SK-N-SH treated with all-trans-retinoic acid at 6 μM for 48 hours (cell line): ENCODE measurements at regions not wholly inside any gene's neighbourhood (a gene's known extent, or its start where the extent isn't known, plus 50 kb on each side); places are given as distances from the start of the nearest gene placed in this dataset.

Experiments
- ARNTL ChIP-seq: fragments of 450-650 bp; formaldehyde crosslinking; IDR thresholded peaks from 2 replicates; pipeline ENCODE4 v1.5.0; 2020; ENCODE audit warnings: low read depth, mild to moderate bottlenecking, moderate library complexity, borderline replicate concordance
- ESRRG ChIP-seq: fragments of 250-450 bp; sonication (Bioruptor Pico); IDR thresholded peaks from 2 replicates; pipeline ENCODE4 v1.6.1; 2021; ENCODE audit warnings: mild to moderate bottlenecking
- RARB ChIP-seq: fragments of 250-450 bp; sonication (Bioruptor Pico); IDR thresholded peaks from 2 replicates; pipeline ENCODE4 v1.8.0; 2021; ENCODE audit warnings: mild to moderate bottlenecking, moderate library complexity
- TCF4 ChIP-seq: fragments of 250-450 bp; sonication (Bioruptor Pico); IDR thresholded peaks from 2 replicates; pipeline ENCODE4 v1.8.0; 2021; ENCODE audit warnings: mild to moderate bottlenecking, moderate library complexity, borderline replicate concordance
- ZFP3 ChIP-seq: fragments of 250-450 bp; sonication (Bioruptor Pico); IDR thresholded peaks from 2 replicates; pipeline ENCODE4 v1.5.0; 2020; ENCODE audit warnings: mild to moderate bottlenecking, moderate library complexity
- ZFP30 ChIP-seq: fragments of 450-650 bp; formaldehyde crosslinking; IDR thresholded peaks from 2 replicates; pipeline ENCODE4 v1.5.0; 2022; ENCODE audit warnings: mild to moderate bottlenecking, moderate library complexity
- ZNF70 ChIP-seq: fragments of 450-650 bp; formaldehyde crosslinking; IDR thresholded peaks from 2 replicates; pipeline ENCODE4 v1.5.0; 2020; ENCODE audit warnings: mild to moderate bottlenecking, moderate library complexity
- ZNF8 ChIP-seq: fragments of 450-650 bp; formaldehyde crosslinking; IDR thresholded peaks from 2 replicates; pipeline ENCODE4 v1.5.0; 2020; ENCODE audit warnings: mild to moderate bottlenecking, moderate library complexity
- TF ChIP-seq, protein P1 (sequence below): fragments of 250-450 bp; sonication (Bioruptor Pico); IDR thresholded peaks from 2 replicates; pipeline ENCODE4 v1.5.0; 2020; ENCODE audit warnings: mild to moderate bottlenecking, moderate library complexity
- TF ChIP-seq, protein P2 (sequence below): fragments of 250-450 bp; sonication (Bioruptor Pico); IDR thresholded peaks from 2 replicates; pipeline ENCODE4 v1.8.0; 2021; ENCODE audit warnings: low read depth, mild to moderate bottlenecking, moderate library complexity, borderline replicate concordance
- TF ChIP-seq, protein P3 (sequence below): fragments of 250-450 bp; sonication (Bioruptor Pico); IDR thresholded peaks from 2 replicates; pipeline ENCODE4 v1.5.1; 2020; ENCODE audit warnings: low read depth, mild to moderate bottlenecking, moderate library complexity
- TF ChIP-seq, protein P4 (sequence below): fragments of 250-450 bp; sonication (Bioruptor Pico); IDR thresholded peaks from 2 replicates; pipeline ENCODE4 v1.8.0; 2020; ENCODE audit warnings: mild to moderate bottlenecking, moderate library complexity, borderline replicate concordance

DNA sequence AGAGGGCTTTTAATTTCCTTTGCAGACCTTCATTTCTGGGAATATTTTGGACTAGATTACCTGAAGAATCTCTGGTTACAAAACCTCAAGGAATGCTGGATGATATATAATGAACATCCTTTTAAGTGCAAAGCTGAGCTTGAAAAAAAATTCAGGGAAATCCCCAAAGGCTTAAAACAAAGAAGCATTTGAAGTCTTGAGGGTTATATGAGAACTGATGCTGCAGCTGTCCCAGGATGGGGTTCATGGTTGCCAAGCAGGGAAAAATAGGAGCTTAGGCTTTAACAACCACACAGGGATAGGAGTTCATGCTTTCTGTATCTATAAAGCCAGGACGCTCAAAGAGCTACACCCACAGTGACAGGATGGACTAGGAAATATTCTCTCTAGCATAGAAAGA, 150.4 kb upstream of the IRX5 start:
- TF ChIP-seq, protein P1, sequence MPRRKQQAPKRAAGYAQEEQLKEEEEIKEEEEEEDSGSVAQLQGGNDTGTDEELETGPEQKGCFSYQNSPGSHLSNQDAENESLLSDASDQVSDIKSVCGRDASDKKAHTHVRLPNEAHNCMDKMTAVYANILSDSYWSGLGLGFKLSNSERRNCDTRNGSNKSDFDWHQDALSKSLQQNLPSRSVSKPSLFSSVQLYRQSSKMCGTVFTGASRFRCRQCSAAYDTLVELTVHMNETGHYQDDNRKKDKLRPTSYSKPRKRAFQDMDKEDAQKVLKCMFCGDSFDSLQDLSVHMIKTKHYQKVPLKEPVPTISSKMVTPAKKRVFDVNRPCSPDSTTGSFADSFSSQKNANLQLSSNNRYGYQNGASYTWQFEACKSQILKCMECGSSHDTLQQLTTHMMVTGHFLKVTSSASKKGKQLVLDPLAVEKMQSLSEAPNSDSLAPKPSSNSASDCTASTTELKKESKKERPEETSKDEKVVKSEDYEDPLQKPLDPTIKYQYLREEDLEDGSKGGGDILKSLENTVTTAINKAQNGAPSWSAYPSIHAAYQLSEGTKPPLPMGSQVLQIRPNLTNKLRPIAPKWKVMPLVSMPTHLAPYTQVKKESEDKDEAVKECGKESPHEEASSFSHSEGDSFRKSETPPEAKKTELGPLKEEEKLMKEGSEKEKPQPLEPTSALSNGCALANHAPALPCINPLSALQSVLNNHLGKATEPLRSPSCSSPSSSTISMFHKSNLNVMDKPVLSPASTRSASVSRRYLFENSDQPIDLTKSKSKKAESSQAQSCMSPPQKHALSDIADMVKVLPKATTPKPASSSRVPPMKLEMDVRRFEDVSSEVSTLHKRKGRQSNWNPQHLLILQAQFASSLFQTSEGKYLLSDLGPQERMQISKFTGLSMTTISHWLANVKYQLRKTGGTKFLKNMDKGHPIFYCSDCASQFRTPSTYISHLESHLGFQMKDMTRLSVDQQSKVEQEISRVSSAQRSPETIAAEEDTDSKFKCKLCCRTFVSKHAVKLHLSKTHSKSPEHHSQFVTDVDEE = no peak
- TF ChIP-seq ZFP3 (no peak), ZNF8 (no peak), ZFP30 (no peak), ZNF70 (CRISPR knock-in tag) (no peak), RARB (CRISPR knock-in tag) (no peak), ESRRG (CRISPR knock-in tag) (no peak), TCF4 (CRISPR knock-in tag) (no peak), ARNTL (CRISPR knock-in tag) (no peak)
- TF ChIP-seq, protein P2, sequence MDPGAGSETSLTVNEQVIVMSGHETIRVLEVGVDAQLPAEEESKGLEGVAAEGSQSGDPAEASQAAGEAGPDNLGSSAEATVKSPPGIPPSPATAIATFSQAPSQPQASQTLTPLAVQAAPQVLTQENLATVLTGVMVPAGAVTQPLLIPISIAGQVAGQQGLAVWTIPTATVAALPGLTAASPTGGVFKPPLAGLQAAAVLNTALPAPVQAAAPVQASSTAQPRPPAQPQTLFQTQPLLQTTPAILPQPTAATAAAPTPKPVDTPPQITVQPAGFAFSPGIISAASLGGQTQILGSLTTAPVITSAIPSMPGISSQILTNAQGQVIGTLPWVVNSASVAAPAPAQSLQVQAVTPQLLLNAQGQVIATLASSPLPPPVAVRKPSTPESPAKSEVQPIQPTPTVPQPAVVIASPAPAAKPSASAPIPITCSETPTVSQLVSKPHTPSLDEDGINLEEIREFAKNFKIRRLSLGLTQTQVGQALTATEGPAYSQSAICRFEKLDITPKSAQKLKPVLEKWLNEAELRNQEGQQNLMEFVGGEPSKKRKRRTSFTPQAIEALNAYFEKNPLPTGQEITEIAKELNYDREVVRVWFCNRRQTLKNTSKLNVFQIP (CRISPR knock-in tag) = no peak
- TF ChIP-seq, protein P3, sequence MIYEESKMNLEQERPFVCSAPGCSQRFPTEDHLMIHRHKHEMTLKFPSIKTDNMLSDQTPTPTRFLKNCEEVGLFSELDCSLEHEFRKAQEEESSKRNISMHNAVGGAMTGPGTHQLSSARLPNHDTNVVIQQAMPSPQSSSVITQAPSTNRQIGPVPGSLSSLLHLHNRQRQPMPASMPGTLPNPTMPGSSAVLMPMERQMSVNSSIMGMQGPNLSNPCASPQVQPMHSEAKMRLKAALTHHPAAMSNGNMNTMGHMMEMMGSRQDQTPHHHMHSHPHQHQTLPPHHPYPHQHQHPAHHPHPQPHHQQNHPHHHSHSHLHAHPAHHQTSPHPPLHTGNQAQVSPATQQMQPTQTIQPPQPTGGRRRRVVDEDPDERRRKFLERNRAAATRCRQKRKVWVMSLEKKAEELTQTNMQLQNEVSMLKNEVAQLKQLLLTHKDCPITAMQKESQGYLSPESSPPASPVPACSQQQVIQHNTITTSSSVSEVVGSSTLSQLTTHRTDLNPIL (CRISPR knock-in tag) = no peak
- TF ChIP-seq, protein P4, sequence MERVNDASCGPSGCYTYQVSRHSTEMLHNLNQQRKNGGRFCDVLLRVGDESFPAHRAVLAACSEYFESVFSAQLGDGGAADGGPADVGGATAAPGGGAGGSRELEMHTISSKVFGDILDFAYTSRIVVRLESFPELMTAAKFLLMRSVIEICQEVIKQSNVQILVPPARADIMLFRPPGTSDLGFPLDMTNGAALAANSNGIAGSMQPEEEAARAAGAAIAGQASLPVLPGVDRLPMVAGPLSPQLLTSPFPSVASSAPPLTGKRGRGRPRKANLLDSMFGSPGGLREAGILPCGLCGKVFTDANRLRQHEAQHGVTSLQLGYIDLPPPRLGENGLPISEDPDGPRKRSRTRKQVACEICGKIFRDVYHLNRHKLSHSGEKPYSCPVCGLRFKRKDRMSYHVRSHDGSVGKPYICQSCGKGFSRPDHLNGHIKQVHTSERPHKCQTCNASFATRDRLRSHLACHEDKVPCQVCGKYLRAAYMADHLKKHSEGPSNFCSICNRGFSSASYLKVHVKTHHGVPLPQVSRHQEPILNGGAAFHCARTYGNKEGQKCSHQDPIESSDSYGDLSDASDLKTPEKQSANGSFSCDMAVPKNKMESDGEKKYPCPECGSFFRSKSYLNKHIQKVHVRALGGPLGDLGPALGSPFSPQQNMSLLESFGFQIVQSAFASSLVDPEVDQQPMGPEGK (CRISPR knock-in tag) = no peak
